Esophagus (tissue), 2 donors: ENCODE measurements at regions not wholly inside any gene's neighbourhood (a gene's known extent, or its start where the extent isn't known, plus 50 kb on each side); places are given as distances from the start of the nearest gene placed in this dataset.

Experiments used
- H3K27ac ChIP-seq, 2 donors: one replicate each; pipeline ENCODE4 v1.5.1; 2013; ENCODE audit warnings: low read depth in 2 of 2, mild to moderate bottlenecking in 2 of 2, inconsistent platforms in 1 of 2, low read length in 1 of 2, moderate library complexity in 1 of 2
- H3K27me3 ChIP-seq, 2 donors: one replicate each; pipeline ENCODE4 v1.6.1; 2013; ENCODE audit warnings: low read length in 2 of 2, control low read depth in 1 of 2, mild to moderate bottlenecking in 1 of 2; ENCODE audit not compliant: insufficient read depth in 2 of 2, control insufficient read depth in 1 of 2
- H3K36me3 ChIP-seq, 2 donors: one replicate each; pipeline ENCODE4 v1.6.1; 2013; ENCODE audit warnings: low read length in 1 of 2; ENCODE audit not compliant: control insufficient read depth in 2 of 2, insufficient read depth in 2 of 2
- H3K4me1 ChIP-seq, 2 donors: one replicate each; pipeline ENCODE4 v1.6.1; 2013; ENCODE audit warnings: low read length in 1 of 2; ENCODE audit not compliant: control insufficient read depth in 2 of 2, insufficient read depth in 2 of 2
- H3K4me3 ChIP-seq, 2 donors: one replicate each; pipeline ENCODE4 v1.5.1; 2013; ENCODE audit warnings: low read length in 2 of 2, mild to moderate bottlenecking in 2 of 2, low read depth in 1 of 2, moderate library complexity in 1 of 2
- H3K9me3 ChIP-seq, 2 donors: one replicate each; pipeline ENCODE4 v1.6.1; 2013; ENCODE audit warnings: mild to moderate bottlenecking in 2 of 2, low read depth in 1 of 2, low read length in 1 of 2, moderate library complexity in 1 of 2; ENCODE audit not compliant: control insufficient read depth in 2 of 2, insufficient read depth in 1 of 2
- WGBS, 2 donors: extraction: QIAGEN DNeasy Blood & Tissue Kit; methylation state at CpG; one replicate each; pipeline ENCODE4 v1.1.7; 2013; 5-methylcytosine and 5-hydroxymethylcytosine counted together
- donor health status: healthy with polysubstance abuse.
- donor health status: Bipolar disorder and iron deficiency.

DNA sequence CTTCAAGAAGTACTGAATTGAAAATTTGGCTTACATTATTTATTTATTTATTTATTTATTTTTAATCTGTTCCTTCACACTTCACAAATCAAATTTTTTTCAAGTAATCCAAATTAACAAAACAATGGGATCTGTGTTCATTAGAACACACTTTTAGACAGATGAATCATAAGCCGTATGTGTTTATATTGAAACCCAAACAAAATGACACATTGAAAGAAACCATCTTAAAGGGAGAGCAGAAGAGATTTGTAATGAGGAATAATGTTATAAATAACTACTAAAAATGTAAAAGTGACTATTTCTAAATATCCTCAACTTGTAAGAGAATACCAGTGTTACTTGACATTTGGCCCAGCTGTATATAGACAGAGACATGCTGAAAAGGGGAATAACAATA lies 991.0 kb upstream of the CHAC2 start:
- Histone ChIP-seq H3K27ac (no peak overlapping the region), H3K36me3 (no peaks in the 10 kb centered on the region), H3K4me3 (no peak overlapping the region), H3K27me3 (no peaks in the 10 kb centered on the region), H3K4me1 (no peaks in the 10 kb centered on the region), H3K9me3 (no peaks in the 10 kb centered on the region)
- WGBS, 2 donors = 58 to 60% methylated on average over 1 of the region's 1 CpG

DNA sequence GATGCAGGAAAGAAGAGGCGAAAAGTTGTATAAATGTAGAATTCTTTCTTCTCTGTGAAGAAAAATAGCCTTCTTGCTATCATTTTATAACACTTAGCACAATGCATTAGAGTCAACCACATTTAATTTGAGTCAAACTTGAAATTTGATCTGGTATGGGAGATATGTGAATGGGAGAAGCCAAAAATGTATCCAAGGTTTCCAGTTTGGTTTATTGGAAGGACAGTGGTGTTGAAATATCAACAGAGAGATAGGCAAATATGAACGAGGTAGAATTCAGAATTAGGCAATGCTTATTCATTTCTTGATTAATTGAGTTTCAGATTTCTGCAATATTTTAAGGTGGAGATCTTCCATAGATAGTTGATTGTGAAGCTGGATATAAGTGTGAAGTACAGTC lies 991.9 kb upstream of the CHAC2 start:
- H3K9me3 ChIP-seq = no peaks in the 10 kb centered on the region
- WGBS, 2 donors = 62 to 68% methylated on average over 2 of the region's 2 CpGs
- no peaks in the 10 kb centered on the region for H3K27me3 ChIP-seq
- H3K4me1 ChIP-seq = no peaks in the 10 kb centered on the region
- no peaks in the 10 kb centered on the region for H3K36me3 ChIP-seq
- no peak overlapping the region for H3K4me3 ChIP-seq
- no peak overlapping the region for H3K27ac ChIP-seq

DNA sequence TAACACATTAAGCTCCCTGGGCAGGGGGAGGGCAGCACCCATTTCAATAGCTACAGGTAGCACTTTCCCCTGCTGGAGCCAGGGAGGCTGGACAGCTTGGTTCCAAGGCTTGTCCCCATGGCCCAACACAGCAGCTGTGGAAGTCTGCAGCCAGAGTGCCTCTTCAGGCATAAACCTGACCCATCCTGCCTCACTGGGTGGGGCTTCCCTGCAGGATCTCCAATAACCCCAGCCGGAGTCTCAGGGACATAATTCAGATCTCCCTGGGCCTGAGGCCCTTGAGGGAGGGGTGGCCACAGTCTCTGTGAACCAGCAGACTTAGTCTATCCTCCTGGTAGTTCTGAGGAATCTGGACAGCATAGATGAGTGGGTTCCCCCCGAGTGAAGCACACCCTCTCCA lies 1001.9 kb upstream of the CHAC2 start:
- H3K9me3 ChIP-seq = peaks cover 0 to 4% of the 10 kb centered on the region in 2 donors
- H3K27ac ChIP-seq = no peak overlapping the region
- H3K4me3 ChIP-seq = no peak overlapping the region
- H3K27me3 ChIP-seq = no peaks in the 10 kb centered on the region
- WGBS, 2 donors = 76 to 84% methylated on average over 2 of the region's 2 CpGs
- H3K4me1 ChIP-seq = no peaks in the 10 kb centered on the region
- H3K36me3 ChIP-seq = no peaks in the 10 kb centered on the region

DNA sequence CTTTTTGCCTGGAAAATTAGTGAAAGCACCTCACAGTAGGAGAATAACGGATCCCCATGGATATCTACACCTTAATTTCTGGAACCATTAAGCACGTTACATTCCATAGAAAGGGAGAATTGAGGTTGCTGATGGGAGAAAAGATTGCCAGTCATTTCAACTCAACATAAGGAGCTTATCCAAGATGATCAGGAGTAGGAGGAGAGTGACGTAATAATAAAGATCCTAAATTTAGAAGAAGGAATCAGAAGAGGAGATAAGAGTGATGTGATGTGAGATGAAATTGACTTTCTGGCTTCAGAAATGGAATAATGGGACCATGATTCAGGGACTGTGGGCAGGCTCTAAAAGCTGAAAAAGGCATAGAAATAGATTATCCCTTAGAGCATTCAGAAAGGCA lies 1017.8 kb upstream of the CHAC2 start:
- no peaks in the 10 kb centered on the region for H3K36me3 ChIP-seq
- no peak overlapping the region for H3K27ac ChIP-seq
- WGBS, 2 donors = 80 to 81% methylated on average over 3 of the region's 3 CpGs
- H3K27me3 ChIP-seq = no peaks in the 10 kb centered on the region
- H3K4me3 ChIP-seq = no peak overlapping the region
- peaks cover 0 to 6% of the 10 kb centered on the region in 2 donors for H3K9me3 ChIP-seq
- no peaks in the 10 kb centered on the region for H3K4me1 ChIP-seq

DNA sequence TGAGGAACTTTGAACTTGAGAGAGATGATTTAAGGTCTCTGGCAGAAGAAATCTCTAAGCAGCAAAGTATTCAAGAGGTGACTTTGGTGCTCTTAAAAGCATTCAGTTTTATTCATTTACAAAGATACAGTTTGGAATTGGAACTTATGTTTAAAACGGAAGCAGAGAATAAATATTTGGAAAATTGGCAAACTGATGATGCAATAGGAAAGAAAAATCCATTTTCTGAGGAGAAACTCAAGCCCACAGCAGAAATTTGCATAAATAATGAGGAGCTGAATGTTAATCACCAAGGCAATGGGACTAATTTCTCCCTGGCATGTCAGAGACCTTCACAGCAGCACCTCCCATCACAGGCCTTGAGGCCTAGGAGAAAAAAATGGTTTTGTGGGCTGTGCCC lies 1022.5 kb upstream of the CHAC2 start:
- WGBS, 2 donors = 77 to 85% methylated on average over 1 of the region's 1 CpG
- Histone ChIP-seq H3K27me3 (no peaks in the 10 kb centered on the region), H3K4me3 (no peak overlapping the region), H3K4me1 (no peaks in the 10 kb centered on the region), H3K27ac (no peak overlapping the region), H3K9me3 (peaks cover 0 to 6% of the 10 kb centered on the region in 2 donors), H3K36me3 (no peaks in the 10 kb centered on the region)

DNA sequence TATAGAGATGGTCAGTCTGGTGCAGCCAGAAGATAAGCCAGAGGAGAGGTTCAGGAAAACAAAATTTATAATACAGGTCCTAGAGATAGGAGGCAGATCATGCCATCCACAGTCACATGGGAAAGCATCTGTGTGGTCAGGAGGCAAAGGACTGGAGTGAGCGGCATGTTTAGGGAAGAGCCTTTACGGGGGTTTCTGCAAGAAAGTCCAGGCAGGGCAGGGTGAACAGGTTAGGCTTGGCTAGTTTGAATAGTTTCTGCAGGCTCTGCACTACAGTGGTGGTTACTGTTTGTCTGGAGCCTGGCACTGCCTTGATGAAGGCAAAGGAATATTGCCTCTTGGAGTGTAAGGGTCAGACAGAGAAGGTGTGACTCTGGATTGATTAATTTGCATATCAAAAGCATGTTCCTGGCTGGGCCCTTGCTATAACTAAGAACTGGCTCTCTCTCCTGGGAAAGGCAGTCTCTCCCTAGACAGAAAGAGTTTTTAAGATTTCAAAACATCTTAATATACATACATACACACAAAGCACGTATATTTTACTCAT lies 1034.7 kb upstream of the CHAC2 start:
- Histone ChIP-seq H3K27ac (no peak overlapping the region), H3K4me1 (no peaks in the 10 kb centered on the region)
- WGBS, 2 donors = 59 to 68% methylated on average over 3 of the region's 3 CpGs

DNA sequence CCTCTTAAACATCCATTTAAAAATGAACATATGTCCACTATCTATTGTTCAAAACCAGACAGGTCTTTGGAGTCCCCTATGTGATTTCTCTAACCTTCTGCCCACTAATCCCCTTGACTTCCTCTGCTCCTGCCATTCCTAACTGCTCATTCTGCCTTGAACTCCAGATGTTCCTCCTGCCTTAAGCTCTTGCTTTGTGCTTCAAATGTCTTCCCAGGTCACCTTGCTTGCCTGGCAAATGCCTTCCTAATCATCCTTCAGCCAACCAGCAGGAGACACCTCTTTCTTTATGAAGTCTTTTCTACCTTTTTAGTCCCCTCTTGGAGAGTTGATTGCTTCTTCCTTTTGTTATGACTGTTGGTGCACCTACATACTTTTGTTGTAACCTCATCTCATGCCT lies 1043.0 kb upstream of the CHAC2 start:
- Histone ChIP-seq H3K27me3 (no peaks in the 10 kb centered on the region), H3K9me3 (no peaks in the 10 kb centered on the region), H3K4me3 (no peak overlapping the region), H3K27ac (no peak overlapping the region), H3K4me1 (no peaks in the 10 kb centered on the region), H3K36me3 (no peaks in the 10 kb centered on the region)

More for the DNA sequence above, 1034.7 kb upstream of the CHAC2 start:
- H3K27me3 ChIP-seq = no peaks in the 10 kb centered on the region
- H3K4me3 ChIP-seq = no peak overlapping the region
- no peaks in the 10 kb centered on the region for H3K36me3 ChIP-seq
- no peaks in the 10 kb centered on the region for H3K9me3 ChIP-seq

DNA sequence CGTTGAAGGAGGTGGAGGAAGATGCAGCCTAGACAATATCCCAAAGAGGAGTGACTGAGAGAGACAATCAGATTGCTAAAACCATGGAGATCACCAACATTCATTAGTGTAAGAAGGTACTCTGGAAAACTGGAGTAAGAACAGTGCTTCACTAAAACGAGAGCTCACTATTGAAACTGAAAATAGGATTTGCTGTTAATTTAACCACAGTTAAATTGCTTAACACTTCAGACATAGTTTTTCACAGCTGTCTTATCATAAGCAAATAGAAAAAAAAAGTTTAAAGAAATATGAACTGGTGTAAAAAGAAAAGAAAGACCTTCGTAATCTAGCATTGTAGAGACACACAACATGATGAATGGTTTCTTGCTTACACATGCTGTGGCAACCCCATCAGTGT lies 1049.8 kb upstream of the CHAC2 start:
- no peaks in the 10 kb centered on the region for H3K4me1 ChIP-seq
- H3K4me3 ChIP-seq = no peak overlapping the region
- H3K9me3 ChIP-seq = no peaks in the 10 kb centered on the region
- no peaks in the 10 kb centered on the region for H3K27me3 ChIP-seq
- H3K27ac ChIP-seq = no peak overlapping the region
- WGBS, 2 donors = 32 to 42% methylated on average over 3 of the region's 3 CpGs
- H3K36me3 ChIP-seq = no peaks in the 10 kb centered on the region

DNA sequence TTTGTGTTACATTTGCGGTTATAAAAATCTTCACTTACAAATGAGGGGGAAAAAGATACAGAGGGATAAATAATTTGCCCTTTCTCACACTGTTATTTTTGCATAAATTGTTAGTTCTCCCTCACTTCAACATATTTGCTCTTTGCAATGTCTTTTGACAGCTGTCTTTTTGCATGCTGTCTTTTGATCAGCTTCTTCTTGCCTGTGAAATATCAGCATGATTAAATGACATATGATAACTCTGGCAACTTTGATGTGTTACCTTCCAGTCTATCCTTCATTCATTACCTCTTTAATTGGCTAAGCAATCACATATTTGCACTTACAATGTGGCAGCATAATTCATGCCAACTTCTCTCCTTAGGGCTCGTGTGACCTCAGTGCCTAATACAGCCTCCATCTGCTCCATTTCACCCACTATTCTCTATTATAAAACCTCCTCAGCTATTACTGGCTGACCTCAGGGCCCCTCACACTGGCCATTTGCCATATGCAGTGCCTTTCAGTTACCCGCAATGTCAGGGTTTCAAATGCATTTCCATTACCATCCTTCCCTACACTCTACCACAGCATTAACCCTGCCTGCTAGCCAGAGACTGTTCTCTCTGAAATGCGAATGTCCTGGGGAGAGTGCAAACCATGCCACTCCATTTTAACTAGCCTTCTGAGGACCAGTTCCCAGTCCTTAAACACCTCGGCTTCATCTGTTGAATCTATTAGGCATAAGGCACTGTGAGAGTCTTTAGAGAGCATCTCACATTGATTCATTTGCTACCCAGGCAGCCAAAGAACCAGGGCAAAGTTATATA lies 1056.6 kb upstream of the CHAC2 start:
- Histone ChIP-seq H3K9me3 (no peaks in the 10 kb centered on the region), H3K27ac (no peak overlapping the region), H3K4me1 (no peaks in the 10 kb centered on the region), H3K27me3 (no peaks in the 10 kb centered on the region), H3K4me3 (no peak overlapping the region), H3K36me3 (no peaks in the 10 kb centered on the region)
- 71 to 73% methylated on average over 5 of the region's 5 CpGs for WGBS, 2 donors

DNA sequence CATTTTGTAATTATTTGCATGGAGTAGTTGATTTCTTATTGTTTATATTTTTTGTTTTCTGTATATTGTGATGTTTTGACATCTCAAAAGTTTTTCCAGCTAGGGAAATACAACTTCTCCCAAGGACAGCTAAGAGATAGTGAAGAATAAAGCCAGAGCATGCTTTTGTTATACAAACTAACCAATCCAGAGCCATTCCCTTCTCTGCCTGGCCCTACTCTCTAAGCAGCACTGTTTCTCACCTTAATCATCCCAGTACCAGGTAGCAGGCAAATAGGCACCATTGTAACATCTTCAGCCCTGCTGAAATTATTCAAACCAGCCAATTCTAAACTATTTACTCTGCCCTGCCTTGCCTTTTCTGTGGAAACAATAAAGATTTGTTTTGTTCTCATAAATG lies 1063.4 kb upstream of the CHAC2 start:
- Histone ChIP-seq H3K4me3 (no peak overlapping the region), H3K36me3 (no peaks in the 10 kb centered on the region), H3K4me1 (no peaks in the 10 kb centered on the region), H3K27ac (no peak overlapping the region), H3K27me3 (no peaks in the 10 kb centered on the region), H3K9me3 (no peaks in the 10 kb centered on the region)
